HCT116 (cell line): ENCODE measurements at regions not wholly inside any gene's neighbourhood (a gene's known extent, or its start where the extent isn't known, plus 50 kb on each side); places are given as distances from the start of the nearest gene placed in this dataset.

ENCODE experiments used
- ATAC-seq: fragments of 200-7000 bp; cut with Tn5 transposase; 2 replicates; pipeline ENCODE4 v1.9.1; 2020; ENCODE audit warnings: mild to moderate bottlenecking, moderate library complexity
- BruUV-seq: library from RNA; stranded (reverse); fragments of 400-500 nt; replicated peaks from 2 replicates; lab custom pipeline; 2021; lab: Mats Ljungman, UMichigan
- CTCF ChIA-PET: fragments of 300-600 bp; sonication (Branson Sonifier 250); formaldehyde crosslinking; loops from one replicate; lab custom pipeline; 2021; ENCODE audit warnings: antibody characterized with exemption; lab: Charles Lee
- POLR2A ChIA-PET: fragments of 300-600, 350-600 bp; sonication (Branson Sonifier 250); formaldehyde crosslinking; loops from one replicate; lab custom pipeline; 2021; ENCODE audit warnings: antibody characterized with exemption; lab: Charles Lee
- RAD21 ChIA-PET, 2 experiments: fragments of 300-600 bp; sonication (Branson Sonifier 250); formaldehyde crosslinking; loops; one replicate each; lab custom pipeline; 2023; ENCODE audit warnings: low total read pairs in 2 of 2; ENCODE audit not compliant: uncharacterized antibody in 2 of 2, unreplicated experiment in 2 of 2, low non-redundant PET in 1 of 2; lab: Charles Lee
- DNase-seq: peaks from one replicate; pipeline ENCODE4 v3.0.0-alpha.2; 2010; ENCODE audit warnings: low read depth, low spot score
- H2AFZ ChIP-seq: fragments of 200-600 bp; shearing (Covaris generic), sonication (generic); 2 replicates; pipeline ENCODE4 v1.6.1; 2017; ENCODE audit warnings: low read depth, mixed run types, mixed read lengths, antibody characterized with exemption, low read length; ENCODE audit not compliant: poor library complexity, severe bottlenecking
- H3K27ac ChIP-seq: 2 replicates; pipeline ENCODE4 v1.5.1; 2012; ENCODE audit warnings: low read depth, low read length
- H3K27me3 ChIP-seq: fragments of 200-600 bp; sonication (generic); 2 replicates; pipeline ENCODE4 v1.6.1; 2016; ENCODE audit warnings: mixed run types, low read length, mixed read lengths; ENCODE audit not compliant: insufficient read depth
- H3K36me3 ChIP-seq, 2 experiments: fragments of 200-500 bp in 1 of 2; fragments of 200-600 bp in 1 of 2; sonication (Bioruptor generic) in 1 of 2; sonication (generic) in 1 of 2; 2 replicates each; pipeline versions ENCODE4 v1.5.1 to v1.6.1; 2014 to 2016; ENCODE audit warnings: low read length in 2 of 2, inconsistent platforms in 1 of 2, mixed read lengths in 1 of 2, mixed run types in 1 of 2; ENCODE audit not compliant: insufficient read depth in 2 of 2, control insufficient read depth in 1 of 2
- H3K4me1 ChIP-seq, 2 experiments: fragments of 200-600 bp in 1 of 2; sonication (generic) in 1 of 2; 2 replicates each; pipeline versions ENCODE4 v1.5.1 to v1.6.1; 2012 to 2017; ENCODE audit warnings: low read length in 2 of 2, inconsistent platforms in 1 of 2, mild to moderate bottlenecking in 1 of 2, mixed read lengths in 1 of 2, mixed run types in 1 of 2, moderate library complexity in 1 of 2; ENCODE audit not compliant: insufficient read depth in 2 of 2, control insufficient read depth in 1 of 2
- H3K4me2 ChIP-seq: fragments of 200-600 bp; sonication (generic); 2 replicates; pipeline ENCODE4 v1.6.1; 2017; ENCODE audit warnings: mixed run types, low read length, mixed read lengths
- H3K4me3 ChIP-seq, 2 experiments: fragments of 200-600 bp in 1 of 2; sonication (generic) in 1 of 2; replicated peaks in 1 of 2; 2 replicates each; pipeline ENCODE4 v1.5.1; 2011 to 2016; ENCODE audit warnings: low read length in 2 of 2, control low read depth in 1 of 2, low read depth in 1 of 2, mild to moderate bottlenecking in 1 of 2, mixed read lengths in 1 of 2, mixed run types in 1 of 2
- H3K79me2 ChIP-seq: fragments of 200-600 bp; sonication (generic); 2 replicates; pipeline ENCODE4 v1.6.1; 2017; ENCODE audit warnings: mild to moderate bottlenecking, mixed run types, low read length, moderate library complexity, mixed read lengths; ENCODE audit not compliant: insufficient read depth
- H3K9ac ChIP-seq: fragments of 200-600 bp; sonication (generic); 2 replicates; pipeline ENCODE4 v1.6.1; 2016; ENCODE audit warnings: low read length, mixed read lengths
- H3K9me2 ChIP-seq: fragments of 200-600 bp; sonication (generic), shearing (Covaris generic); 2 replicates; pipeline ENCODE4 v1.6.1; 2017; ENCODE audit warnings: mixed run types, mild to moderate bottlenecking, moderate library complexity; ENCODE audit not compliant: insufficient read depth
- H3K9me3 ChIP-seq, 2 experiments: fragments of 200-500 bp in 1 of 2; fragments of 200-600 bp in 1 of 2; sonication (Bioruptor generic) in 1 of 2; sonication (generic) in 1 of 2; 2 replicates each; pipeline ENCODE4 v1.6.1; 2014 to 2017; ENCODE audit warnings: low read length in 2 of 2, mixed read lengths in 2 of 2, inconsistent platforms in 1 of 2, low read depth in 1 of 2, mild to moderate bottlenecking in 1 of 2, mixed run types in 1 of 2, moderate library complexity in 1 of 2; ENCODE audit not compliant: control insufficient read depth in 1 of 2, insufficient read depth in 1 of 2
- H4K20me1 ChIP-seq: fragments of 200-600 bp; sonication (generic), shearing (Covaris generic); 2 replicates; pipeline ENCODE4 v1.6.1; 2017; ENCODE audit warnings: mixed run types, mild to moderate bottlenecking, moderate library complexity; ENCODE audit not compliant: insufficient read depth
- CBX3 ChIP-seq: IDR thresholded peaks from 2 replicates; pipeline ENCODE4 v1.6.1; 2012; ENCODE audit warnings: low read depth
- ELF1 ChIP-seq: IDR thresholded peaks from 2 replicates; pipeline ENCODE4 v1.6.1; 2012; ENCODE audit warnings: low read depth, borderline replicate concordance
- FOSL1 ChIP-seq: IDR thresholded peaks from 2 replicates; pipeline ENCODE4 v1.6.1; 2012; ENCODE audit warnings: low read depth
- POLR2A ChIP-seq: IDR thresholded peaks from 2 replicates; pipeline ENCODE4 v1.7.0; 2011; ENCODE audit warnings: borderline replicate concordance; ENCODE audit not compliant: insufficient read depth, insufficient read length; ENCODE audit errors: extremely low read depth
- RAD21 ChIP-seq: IDR thresholded peaks from 2 replicates; pipeline ENCODE4 v1.6.1; 2012; ENCODE audit warnings: low read depth, mild to moderate bottlenecking
- SIN3A ChIP-seq: IDR thresholded peaks from 2 replicates; pipeline ENCODE4 v1.6.1; 2012; ENCODE audit warnings: low read depth
- SP1 ChIP-seq: IDR thresholded peaks from 2 replicates; pipeline ENCODE4 v1.6.1; 2012; ENCODE audit warnings: low read depth
- SRF ChIP-seq: IDR thresholded peaks from 2 replicates; pipeline ENCODE4 v1.6.1; 2012; ENCODE audit warnings: low read depth
- TCF7L2 ChIP-seq: IDR thresholded peaks from 2 replicates; pipeline ENCODE4 v1.7.0; 2011; ENCODE audit warnings: borderline replicate concordance, inconsistent platforms; ENCODE audit not compliant: insufficient read depth, insufficient read length; ENCODE audit errors: extremely low read depth
- ZFX ChIP-seq: fragments of 450-650 bp; IDR thresholded peaks from 2 replicates; pipeline ENCODE4 v1.6.1; 2017
- ZNF274 ChIP-seq: fragments of 200-500 bp; sonication (Bioruptor generic); IDR thresholded peaks from 2 replicates; pipeline ENCODE4 v1.6.1; 2014; ENCODE audit warnings: mild to moderate bottlenecking, low read depth, low read length, inconsistent platforms
- intact Hi-C: fragments of 100-400 bp; cut with micrococcal nuclease; formaldehyde crosslinking; loops from 2 replicates; pipeline ENCODE4 v1.10.0; 2022
- TF ChIP-seq, protein P1 (sequence below), 3 experiments: fragments of 200-600 bp in 1 of 3; sonication (generic) in 1 of 3; IDR thresholded peaks in 2 of 3; conservative IDR thresholded peaks in 1 of 3; 2 replicates each; pipeline ENCODE4 v1.5.1; 2012 to 2017; ENCODE audit warnings: low read depth in 2 of 3, low read length in 2 of 3, antibody characterized with exemption in 1 of 3, borderline replicate concordance in 1 of 3, control low read depth in 1 of 3, mild to moderate bottlenecking in 1 of 3, mixed read lengths in 1 of 3, mixed run types in 1 of 3, moderate library complexity in 1 of 3; ENCODE audit not compliant: insufficient read depth in 1 of 3

DNA sequence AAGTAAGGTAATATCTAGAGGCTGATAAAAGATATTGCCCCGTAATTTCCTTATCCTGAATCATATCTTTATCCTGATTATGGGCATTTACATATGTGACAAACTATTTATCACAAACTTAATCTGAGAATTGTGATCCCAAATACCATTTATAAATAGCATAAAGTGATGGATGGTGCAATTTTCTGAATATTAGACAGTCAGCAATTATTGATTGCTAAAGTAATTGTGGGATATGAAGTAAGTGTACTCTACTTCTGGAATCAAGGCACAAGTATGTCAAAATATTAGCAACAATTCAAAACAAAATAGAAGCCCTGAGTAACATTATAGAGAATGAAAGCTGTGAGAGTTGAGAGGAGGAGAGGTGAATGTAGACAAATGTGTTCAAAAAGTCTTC lies 361.9 kb upstream of the CDH6 start (continued):
- TF ChIP-seq TCF7L2 (no peak), SIN3A (no peak), POLR2A (no peak), SP1 (no peak), ZNF274 (no peak), SRF (no peak), ZFX (no peak), ELF1 (no peak), CBX3 (no peak), RAD21 (no peak)

DNA sequence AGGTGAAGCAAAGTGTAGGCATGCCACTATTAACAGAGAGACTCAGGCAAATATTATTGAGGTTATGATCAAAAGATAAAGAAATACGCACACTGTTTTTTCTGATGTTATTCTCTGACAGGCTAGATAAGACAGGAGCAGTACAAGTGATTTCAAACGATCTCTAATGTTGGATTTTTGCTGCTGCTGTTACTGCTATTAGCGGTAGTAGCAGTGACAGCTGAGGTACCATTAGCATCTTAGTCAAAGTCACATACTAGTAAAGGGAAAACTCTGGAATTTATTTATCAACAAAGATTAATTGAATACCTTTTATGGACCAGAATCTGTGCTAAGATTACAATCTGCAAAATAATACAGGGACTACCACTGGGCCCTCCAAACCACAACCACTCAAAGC lies 362.4 kb upstream of the CDH6 start:
- H3K27me3 ChIP-seq, result no peaks in the 10 kb centered on the region
- no peak overlapping the region for H2AFZ ChIP-seq
- ChIA-PET CTCF (no interaction called here), POLR2A (no interaction called here), RAD21 (no interaction called here)
- no peak overlapping the region for H3K4me2 ChIP-seq
- no peaks in the 10 kb centered on the region for H4K20me1 ChIP-seq
- no peaks in the 10 kb centered on the region for H3K79me2 ChIP-seq
- no peaks in the 10 kb centered on the region for H3K9me2 ChIP-seq
- DNase-seq (no peak), ATAC-seq (no peak)
- H3K4me1 ChIP-seq, result no peaks in the 10 kb centered on the region
- no peaks in the 10 kb centered on the region for H3K36me3 ChIP-seq
- H3K27ac ChIP-seq, result no peak overlapping the region
- TF ChIP-seq, protein P1, sequence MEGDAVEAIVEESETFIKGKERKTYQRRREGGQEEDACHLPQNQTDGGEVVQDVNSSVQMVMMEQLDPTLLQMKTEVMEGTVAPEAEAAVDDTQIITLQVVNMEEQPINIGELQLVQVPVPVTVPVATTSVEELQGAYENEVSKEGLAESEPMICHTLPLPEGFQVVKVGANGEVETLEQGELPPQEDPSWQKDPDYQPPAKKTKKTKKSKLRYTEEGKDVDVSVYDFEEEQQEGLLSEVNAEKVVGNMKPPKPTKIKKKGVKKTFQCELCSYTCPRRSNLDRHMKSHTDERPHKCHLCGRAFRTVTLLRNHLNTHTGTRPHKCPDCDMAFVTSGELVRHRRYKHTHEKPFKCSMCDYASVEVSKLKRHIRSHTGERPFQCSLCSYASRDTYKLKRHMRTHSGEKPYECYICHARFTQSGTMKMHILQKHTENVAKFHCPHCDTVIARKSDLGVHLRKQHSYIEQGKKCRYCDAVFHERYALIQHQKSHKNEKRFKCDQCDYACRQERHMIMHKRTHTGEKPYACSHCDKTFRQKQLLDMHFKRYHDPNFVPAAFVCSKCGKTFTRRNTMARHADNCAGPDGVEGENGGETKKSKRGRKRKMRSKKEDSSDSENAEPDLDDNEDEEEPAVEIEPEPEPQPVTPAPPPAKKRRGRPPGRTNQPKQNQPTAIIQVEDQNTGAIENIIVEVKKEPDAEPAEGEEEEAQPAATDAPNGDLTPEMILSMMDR (IDR thresholded peaks at IDR 0.05 in 2 of 3, conservative IDR thresholded peaks at IDR 0.05 in 1 of 3; ENCODE audit: borderline replicate concordance in 1 of 3, insufficient read depth in 1 of 3, low read depth in 2 of 3, low read length in 2 of 3), result no peak
- TF ChIP-seq FOSL1, result no peak
- H3K4me3 ChIP-seq, result no peak overlapping the region
- peaks cover 7 to 16% of the 10 kb centered on the region in 2 experiments; a peak in 2 of 4 replicates for H3K9me3 ChIP-seq
- intact Hi-C loops, result no loop called here
- BruUV-seq, result no TSS peak
- no peak overlapping the region for H3K9ac ChIP-seq
